ENCODE measurements at regions not wholly inside any gene's neighbourhood (a gene's known extent, or its start where the extent isn't known, plus 50 kb on each side); places are given as distances from the start of the nearest gene placed in this dataset.
A peak's percentile ranks its signal among the peaks of the same experiment; 100 is the strongest.

- H3K4me1 ChIP-seq (ENCODE audit: low read depth) = peaks cover 19% of the 10 kb centered on the region
- H3K9me3 ChIP-seq = no peaks in the 10 kb centered on the region
These were observed 66.3 kb upstream of the GPR45 start for GRCh38 chr2:105175231-105175630.

GRCh38 chr2:105176429-105176828 is 65.1 kb upstream of the GPR45 start:
- Histone ChIP-seq H3K9me3 (no peaks in the 10 kb centered on the region), H3K4me1 (ENCODE audit: low read depth) (peaks cover 25% of the 10 kb centered on the region), H3K4me3 (no peak overlapping the region), H3K36me3 (ENCODE audit: low read depth) (no peaks in the 10 kb centered on the region)
- ATAC-seq (peak; percentile 80), DNase-seq (peak in 2 of 3 donors; percentile 58 to 73)
- TF ChIP-seq CTCF (IDR thresholded peaks at IDR 0.05) = no peak
- intact Hi-C loops (cut with DNase I, micrococcal nuclease) = no loop called here

More at GRCh38 chr2:105175231-105175630, 66.3 kb upstream of the GPR45 start:
- DNase-seq (no peak), ATAC-seq (no peak)
- intact Hi-C loops (cut with DNase I, micrococcal nuclease) = no loop called here
- Histone ChIP-seq H3K36me3 (ENCODE audit: low read depth) (no peaks in the 10 kb centered on the region), H3K4me3 (no peak overlapping the region)
- TF ChIP-seq CTCF (IDR thresholded peaks at IDR 0.05) = no peak

GRCh38 chr2:105177008-105177407 is 64.5 kb upstream of the GPR45 start:
- TF ChIP-seq CTCF (IDR thresholded peaks at IDR 0.05) = no peak
- ATAC-seq (no peak), DNase-seq (no peak)
- H3K4me3 ChIP-seq = no peak overlapping the region
- H3K36me3 ChIP-seq (ENCODE audit: low read depth) = no peaks in the 10 kb centered on the region
- intact Hi-C loops (cut with DNase I, micrococcal nuclease) = no loop called here
- no peaks in the 10 kb centered on the region for H3K9me3 ChIP-seq
- H3K4me1 ChIP-seq (ENCODE audit: low read depth) = peaks cover 28% of the 10 kb centered on the region

DNA sequence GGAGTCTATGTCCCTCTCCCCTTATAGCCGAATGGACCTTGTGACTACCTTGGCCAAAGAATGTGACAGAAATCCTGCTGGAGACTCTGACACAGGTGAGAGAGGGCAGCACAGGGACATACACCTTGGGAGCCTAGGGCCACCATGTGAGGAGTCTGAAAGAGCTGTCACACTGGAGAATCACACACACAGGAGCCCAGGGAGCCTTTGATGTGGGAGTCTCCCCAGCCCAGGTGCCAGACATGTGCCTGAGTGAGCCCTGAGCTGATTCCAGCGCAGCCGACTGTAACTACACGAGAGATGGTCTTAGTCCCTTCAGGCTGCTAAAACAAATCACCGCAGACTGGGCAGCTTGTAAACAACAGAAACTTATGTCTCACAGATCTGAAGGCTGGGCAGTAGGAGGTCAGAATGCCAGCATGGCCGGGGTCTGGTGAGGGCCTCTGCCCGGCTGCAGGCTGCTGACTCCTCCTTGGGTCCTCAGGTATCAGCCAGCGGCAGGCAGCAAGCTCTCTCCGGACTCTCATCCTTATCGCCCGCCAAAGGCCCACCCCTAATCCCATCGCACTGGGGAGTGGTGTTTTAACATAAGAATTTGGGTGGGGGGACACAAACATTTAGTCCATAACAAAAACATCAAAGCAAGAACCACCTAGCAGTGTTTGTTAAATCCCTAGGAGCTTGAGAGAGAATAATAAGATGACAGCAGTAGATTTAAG is 63.8 kb upstream of the GPR45 start:
- Histone ChIP-seq H3K4me3 (no peak overlapping the region), H3K36me3 (ENCODE audit: low read depth) (no peaks in the 10 kb centered on the region), H3K4me1 (ENCODE audit: low read depth) (peaks cover 28% of the 10 kb centered on the region), H3K9me3 (no peaks in the 10 kb centered on the region)
- TF ChIP-seq CTCF (IDR thresholded peaks at IDR 0.05) = no peak
- DNase-seq = no peak
- ATAC-seq = no peak
- intact Hi-C loops (cut with DNase I, micrococcal nuclease) = no loop called here

- Histone ChIP-seq H3K4me3 (no peak overlapping the region), H3K36me3 (ENCODE audit: low read depth) (no peaks in the 10 kb centered on the region), H3K4me1 (ENCODE audit: low read depth) (peaks cover 33% of the 10 kb centered on the region), H3K9me3 (no peaks in the 10 kb centered on the region)
- DNase-seq (peak in 2 of 3 donors; percentile 61 to 81), ATAC-seq (peak; percentile 67)
- TF ChIP-seq CTCF (IDR thresholded peaks at IDR 0.05) = no peak
- intact Hi-C loops (cut with DNase I, micrococcal nuclease) = no loop called here
These were observed 61.8 kb upstream of the GPR45 start for GRCh38 chr2:105179469-105180372.
